Adipocyte (in vitro differentiated cells): ENCODE measurements at regions not wholly inside any gene's neighbourhood (a gene's known extent, or its start where the extent isn't known, plus 50 kb on each side); places are given as distances from the start of the nearest gene placed in this dataset.
A peak's percentile ranks its signal among the peaks of the same experiment; 100 is the strongest.
"Not testable (repeated sequence)": the region's sequence is repeated elsewhere in the genome, so short reads cannot be mapped to it uniquely, and the experiment has no call there.

ENCODE experiments used
- DNase-seq: peaks from one replicate; pipeline ENCODE4 v3.0.0-alpha.2; 2015; ENCODE audit warnings: low read depth
- H3K27me3 ChIP-seq: replicated peaks from 2 replicates; pipeline ENCODE4 v1.7.0; 2013; ENCODE audit warnings: mild to moderate bottlenecking, low read length, moderate library complexity; ENCODE audit not compliant: control insufficient read depth, insufficient read depth
- H3K36me3 ChIP-seq: 2 replicates; pipeline ENCODE4 v1.7.0; 2013; ENCODE audit warnings: low read length, mild to moderate bottlenecking, moderate library complexity; ENCODE audit not compliant: control insufficient read depth, insufficient read depth, severe bottlenecking
- H3K4me1 ChIP-seq: 2 replicates; pipeline ENCODE4 v1.7.0; 2013; ENCODE audit warnings: mild to moderate bottlenecking, low read length, moderate library complexity; ENCODE audit not compliant: control insufficient read depth, insufficient read depth
- H3K4me3 ChIP-seq: 2 replicates; pipeline ENCODE4 v1.7.0; 2013; ENCODE audit warnings: mild to moderate bottlenecking, low read length, moderate library complexity
- H3K9ac ChIP-seq: 2 replicates; pipeline ENCODE4 v1.7.0; 2013; ENCODE audit warnings: mild to moderate bottlenecking, low read length, moderate library complexity
- H3K9me3 ChIP-seq: 2 replicates; pipeline ENCODE4 v1.7.0; 2013; ENCODE audit warnings: mild to moderate bottlenecking, low read length, moderate library complexity; ENCODE audit not compliant: control insufficient read depth

DNA sequence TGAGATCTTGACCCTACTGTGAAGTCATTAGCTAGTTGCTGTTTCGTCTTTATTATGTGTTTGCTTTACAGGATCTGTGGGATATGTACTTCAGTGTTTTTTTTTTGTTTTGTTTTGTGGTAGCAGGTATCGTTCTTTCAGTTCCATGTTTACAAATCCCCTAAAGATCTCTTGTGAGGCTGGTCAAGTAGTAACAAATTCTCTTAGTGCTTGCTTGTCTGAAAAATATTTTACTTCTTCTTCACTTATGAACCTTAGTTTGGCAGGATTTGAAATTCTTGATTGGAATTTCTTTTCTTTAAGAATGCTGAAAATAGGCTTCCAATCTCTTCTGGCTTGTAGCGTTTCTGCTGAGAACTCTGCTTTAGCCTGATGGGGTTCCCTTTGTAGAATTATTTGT is 235.8 kb upstream of the ALCAM start:
- H3K27me3 ChIP-seq: no peaks in the 10 kb centered on the region
- no peaks in the 10 kb centered on the region for H3K36me3 ChIP-seq
- no peak overlapping the region for H3K4me3 ChIP-seq
- H3K9ac ChIP-seq: no peak overlapping the region
- no peak for DNase-seq
- H3K9me3 ChIP-seq: peaks cover 30% of the 10 kb centered on the region
- no peaks in the 10 kb centered on the region for H3K4me1 ChIP-seq

DNA sequence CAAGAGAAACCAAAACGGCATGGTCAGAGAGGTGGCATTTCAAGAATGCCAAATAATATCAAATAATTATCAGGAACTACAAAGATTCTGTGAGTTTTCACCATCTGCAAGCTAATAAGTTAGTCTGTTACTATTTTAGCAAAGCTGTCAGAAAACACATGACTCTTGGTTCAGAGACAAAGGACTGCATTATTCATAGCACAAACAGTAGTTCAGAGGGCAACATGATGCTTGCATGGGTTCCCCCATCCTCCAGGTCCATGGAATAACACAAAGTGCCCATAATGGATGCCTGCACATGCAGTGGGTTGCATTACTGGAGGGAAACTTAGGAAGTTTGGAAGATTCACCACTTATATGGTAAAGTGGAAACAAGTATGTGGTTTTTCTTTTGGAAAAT is 228.8 kb upstream of the ALCAM start:
- no peak for DNase-seq
- Histone ChIP-seq H3K4me1 (peaks cover 8% of the 10 kb centered on the region), H3K27me3 (no peaks in the 10 kb centered on the region), H3K36me3 (no peaks in the 10 kb centered on the region), H3K4me3 (no peak overlapping the region), H3K9me3 (no peaks in the 10 kb centered on the region), H3K9ac (no peak overlapping the region)

DNA sequence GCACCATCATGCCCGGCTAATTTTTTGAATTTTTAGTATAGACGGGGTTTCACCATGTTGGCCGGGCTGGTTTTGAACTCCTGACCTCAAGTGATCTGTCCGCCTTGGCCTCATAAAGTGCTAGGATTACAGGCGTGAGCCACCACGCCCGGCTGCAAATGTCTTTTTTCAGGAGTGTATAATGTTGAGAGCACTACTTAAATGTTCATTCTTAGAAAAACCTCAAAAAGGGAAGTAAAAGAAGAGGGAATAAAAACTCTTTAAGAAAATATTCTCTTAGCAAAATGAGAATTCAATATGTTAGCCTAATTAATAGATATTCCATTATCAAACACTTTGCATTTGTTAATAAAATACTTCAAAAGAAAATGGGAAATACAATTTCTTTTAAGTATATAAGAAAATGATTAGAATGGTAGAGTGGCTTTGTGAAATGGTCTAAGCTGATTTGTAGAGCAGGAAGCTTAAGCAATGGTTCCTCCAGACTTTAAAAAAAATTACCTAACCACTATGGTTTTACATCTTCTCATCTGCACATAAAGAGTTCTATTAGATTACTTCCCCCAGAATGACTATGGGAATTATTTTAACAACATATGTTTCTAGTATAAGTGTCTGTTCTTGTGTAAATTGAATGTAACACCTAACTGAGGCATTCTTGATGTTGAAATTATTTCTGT is 226.7 kb upstream of the ALCAM start:
- H3K36me3 ChIP-seq: no peaks in the 10 kb centered on the region
- H3K4me1 ChIP-seq: peaks cover 8% of the 10 kb centered on the region
- no peak overlapping the region for H3K4me3 ChIP-seq
- H3K27me3 ChIP-seq: no peaks in the 10 kb centered on the region
- no peaks in the 10 kb centered on the region for H3K9me3 ChIP-seq
- H3K9ac ChIP-seq: no peak overlapping the region
- peak; percentile 40 for DNase-seq

DNA sequence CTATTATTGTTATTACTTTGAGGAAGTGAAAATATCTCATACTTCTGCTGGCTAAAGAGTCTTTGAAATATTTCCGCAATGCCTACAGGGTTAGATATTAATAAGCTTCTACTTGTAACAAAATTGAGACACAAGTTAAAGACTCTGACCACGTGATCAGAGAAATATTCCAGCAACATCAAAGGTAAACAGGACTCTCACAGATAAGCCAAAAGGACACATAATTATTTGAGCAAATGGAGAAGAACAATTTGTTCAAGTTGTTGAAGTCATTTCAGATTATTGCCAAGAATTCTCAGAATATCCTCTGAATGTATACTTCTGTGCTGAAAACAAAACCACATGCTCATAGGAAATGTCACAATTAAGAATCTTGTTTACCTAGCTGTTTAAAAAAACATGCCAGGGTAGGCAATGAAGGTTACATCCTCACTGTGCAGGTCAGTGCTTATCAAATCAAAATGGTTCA is 225.8 kb upstream of the ALCAM start:
- Histone ChIP-seq H3K36me3 (no peaks in the 10 kb centered on the region), H3K9ac (no peak overlapping the region), H3K9me3 (no peaks in the 10 kb centered on the region), H3K4me3 (no peak overlapping the region), H3K27me3 (no peaks in the 10 kb centered on the region), H3K4me1 (peaks cover 8% of the 10 kb centered on the region)
- peak; percentile 81 for DNase-seq

DNA sequence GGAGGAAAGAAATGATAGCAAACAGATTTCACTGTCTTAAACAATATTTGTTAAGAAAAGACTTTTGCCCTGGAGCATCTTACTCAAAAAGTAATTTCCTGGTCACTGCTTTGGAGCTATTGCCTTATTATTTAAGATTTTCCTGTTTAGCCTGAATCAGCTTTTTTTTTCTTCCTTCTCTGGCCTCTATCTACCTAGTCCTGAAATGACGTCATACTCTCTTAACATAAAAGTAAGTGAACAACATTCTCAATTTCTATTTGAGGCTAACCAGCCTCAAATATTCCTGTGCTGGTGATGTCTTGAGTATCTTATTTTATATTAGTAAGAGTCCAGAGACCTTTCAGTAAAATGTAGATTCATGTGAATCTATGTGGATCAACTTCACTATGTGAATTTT is 221.9 kb upstream of the ALCAM start:
- DNase-seq: no peak
- no peaks in the 10 kb centered on the region for H3K9me3 ChIP-seq
- H3K27me3 ChIP-seq: no peaks in the 10 kb centered on the region
- peaks cover 8% of the 10 kb centered on the region for H3K4me1 ChIP-seq
- no peaks in the 10 kb centered on the region for H3K36me3 ChIP-seq
- no peak overlapping the region for H3K4me3 ChIP-seq
- H3K9ac ChIP-seq: no peak overlapping the region

DNA sequence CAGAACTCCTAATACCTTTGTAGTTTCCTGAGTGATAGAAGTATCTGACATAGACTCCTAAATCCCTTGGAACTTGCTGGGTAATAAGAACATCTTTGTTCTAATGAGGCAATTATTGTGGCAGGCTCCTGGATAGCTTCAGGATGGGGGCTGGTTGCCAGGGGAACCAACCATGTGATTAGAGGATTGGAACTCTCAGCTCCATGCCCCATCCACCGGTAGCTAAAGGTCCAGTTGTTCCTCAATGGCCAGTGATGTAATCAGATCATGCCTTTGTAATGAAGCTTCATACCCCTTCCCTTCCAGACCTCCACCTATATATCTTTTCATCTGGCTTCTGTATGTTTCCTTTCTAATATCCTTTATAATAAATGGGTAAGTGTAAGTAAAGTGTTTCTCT is 221.2 kb upstream of the ALCAM start:
- H3K4me3 ChIP-seq: no peak overlapping the region
- DNase-seq: no peak

DNA sequence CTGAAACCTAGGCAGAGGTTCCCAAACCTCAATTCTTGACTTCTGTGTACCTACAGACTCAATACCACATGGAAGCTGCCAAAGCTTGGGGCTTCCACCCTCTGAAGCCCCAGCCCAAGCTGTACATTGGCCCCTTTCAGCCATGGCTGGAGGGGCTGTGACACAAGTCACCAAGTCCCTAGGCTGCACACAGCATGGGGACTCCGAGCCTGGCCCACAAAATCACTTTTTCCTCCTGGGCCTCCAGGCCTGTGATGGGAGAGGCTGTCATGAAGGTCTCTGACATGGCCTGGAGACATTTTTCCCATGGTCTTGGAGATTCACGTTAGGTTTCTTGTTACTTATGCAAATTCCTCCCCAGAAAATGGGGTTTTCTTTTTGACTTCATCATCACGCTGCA is 217.5 kb upstream of the ALCAM start:
- H3K9ac ChIP-seq, H3K36me3 ChIP-seq, H3K4me3 ChIP-seq, H3K27me3 ChIP-seq, H3K9me3 ChIP-seq, H3K4me1 ChIP-seq, DNase-seq: not testable (repeated sequence)

More for the DNA sequence above, 221.2 kb upstream of the ALCAM start:
- Histone ChIP-seq H3K36me3 (no peaks in the 10 kb centered on the region), H3K9me3 (no peaks in the 10 kb centered on the region), H3K9ac (no peak overlapping the region), H3K4me1 (peaks cover 10% of the 10 kb centered on the region), H3K27me3 (no peaks in the 10 kb centered on the region)

DNA sequence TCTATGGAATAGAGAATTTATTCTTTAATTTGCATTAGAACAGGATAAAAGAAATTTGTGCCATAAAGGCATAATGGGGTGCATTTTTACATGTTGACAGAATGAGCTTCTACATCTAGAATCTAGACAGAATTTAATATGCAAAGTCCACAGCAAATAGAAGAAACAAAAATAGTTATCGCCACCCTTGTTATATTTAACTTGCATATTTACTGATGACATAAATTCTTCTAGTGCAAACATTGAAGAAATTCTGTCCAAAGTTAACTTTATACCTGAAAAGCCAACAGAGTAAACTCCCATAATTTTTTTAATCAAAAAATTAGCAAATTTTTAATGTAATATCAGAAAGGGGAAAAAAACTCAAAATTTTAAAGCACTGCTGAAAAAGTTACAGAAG is 213.7 kb upstream of the ALCAM start:
- H3K4me1 ChIP-seq: peaks cover 6% of the 10 kb centered on the region
- no peaks in the 10 kb centered on the region for H3K9me3 ChIP-seq
- no peaks in the 10 kb centered on the region for H3K27me3 ChIP-seq
- no peaks in the 10 kb centered on the region for H3K36me3 ChIP-seq
- H3K9ac ChIP-seq: no peak overlapping the region
- no peak for DNase-seq
- no peak overlapping the region for H3K4me3 ChIP-seq

DNA sequence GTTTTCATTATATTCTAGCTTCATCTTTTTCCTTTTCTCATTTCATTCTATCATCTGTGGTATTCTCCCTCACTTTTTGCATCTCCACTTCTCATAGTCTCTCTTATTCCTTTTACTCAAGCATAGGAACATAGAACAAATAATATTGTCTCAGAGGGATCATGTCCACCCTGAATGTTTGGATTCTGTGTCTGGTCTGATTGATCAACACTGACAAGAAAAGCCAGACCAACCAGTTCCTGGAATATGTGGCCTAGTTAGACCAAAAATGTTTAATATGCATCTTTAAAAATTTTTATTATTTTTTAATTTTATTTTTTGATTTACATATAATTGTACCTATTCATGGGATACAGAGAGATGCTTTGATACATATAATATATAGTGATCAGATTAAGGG is 212.0 kb upstream of the ALCAM start:
- no peak overlapping the region for H3K4me3 ChIP-seq
- H3K36me3 ChIP-seq: no peaks in the 10 kb centered on the region
- H3K4me1 ChIP-seq: peaks cover 6% of the 10 kb centered on the region
- H3K9me3 ChIP-seq: no peaks in the 10 kb centered on the region
- H3K9ac ChIP-seq: no peak overlapping the region
- DNase-seq: no peak
- H3K27me3 ChIP-seq: no peaks in the 10 kb centered on the region

DNA sequence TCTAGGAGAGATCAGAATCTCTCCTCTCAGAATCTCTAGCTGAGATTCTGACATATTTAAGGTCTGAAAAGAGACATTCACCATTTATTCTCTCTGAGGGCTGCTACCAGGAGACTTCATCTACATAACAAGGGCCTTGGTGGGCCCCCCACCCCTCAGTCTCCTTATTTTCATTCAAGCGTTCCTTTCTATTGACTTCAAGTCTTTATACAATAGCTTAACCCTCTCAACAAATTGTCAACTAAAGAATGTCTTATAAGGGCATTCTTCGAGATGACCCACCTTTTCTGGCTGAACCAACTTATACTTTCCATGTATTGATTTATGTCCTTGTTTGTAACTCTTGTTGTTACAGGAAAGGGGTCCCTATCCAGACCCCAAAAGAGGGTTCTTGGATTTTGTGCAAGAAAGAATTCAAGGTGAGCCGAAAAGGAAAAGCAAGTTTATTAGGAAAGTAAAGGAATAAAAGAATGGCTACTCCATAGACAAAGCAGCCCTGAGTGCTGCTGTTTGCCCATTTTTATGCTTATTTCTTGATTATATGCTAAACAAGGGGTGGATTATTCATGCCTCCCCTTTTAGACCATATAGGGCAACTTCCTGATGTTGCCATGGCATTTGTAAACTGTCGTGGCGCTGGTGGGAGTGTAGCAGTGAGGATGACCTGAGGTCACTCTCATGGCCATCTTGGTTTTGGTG is 209.5 kb upstream of the ALCAM start:
- no peaks in the 10 kb centered on the region for H3K9me3 ChIP-seq
- H3K4me1 ChIP-seq: no peaks in the 10 kb centered on the region
- H3K9ac ChIP-seq: no peak overlapping the region
- H3K4me3 ChIP-seq: no peak overlapping the region
- DNase-seq: no peak
- H3K36me3 ChIP-seq: no peaks in the 10 kb centered on the region
- no peaks in the 10 kb centered on the region for H3K27me3 ChIP-seq

DNA sequence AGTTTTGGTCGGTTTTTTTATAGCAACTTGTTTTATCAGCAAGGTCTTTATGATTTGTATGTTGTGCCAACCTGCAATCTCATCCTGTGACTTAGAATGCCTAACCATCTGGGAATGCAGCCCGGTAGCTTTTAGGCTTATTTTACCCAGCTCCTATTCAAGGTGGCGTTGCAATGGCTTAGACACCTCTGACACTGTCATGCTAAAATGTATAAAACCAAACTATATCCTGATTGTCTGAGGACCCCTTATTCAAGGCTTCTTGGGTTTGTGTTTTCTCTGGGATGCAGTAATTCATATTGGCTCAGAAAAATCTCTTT is 209.0 kb upstream of the ALCAM start:
- H3K9me3 ChIP-seq: no peaks in the 10 kb centered on the region
- no peaks in the 10 kb centered on the region for H3K27me3 ChIP-seq
- H3K4me1 ChIP-seq: no peaks in the 10 kb centered on the region
- H3K4me3 ChIP-seq: no peak overlapping the region
- no peaks in the 10 kb centered on the region for H3K36me3 ChIP-seq
- no peak for DNase-seq
- no peak overlapping the region for H3K9ac ChIP-seq

DNA sequence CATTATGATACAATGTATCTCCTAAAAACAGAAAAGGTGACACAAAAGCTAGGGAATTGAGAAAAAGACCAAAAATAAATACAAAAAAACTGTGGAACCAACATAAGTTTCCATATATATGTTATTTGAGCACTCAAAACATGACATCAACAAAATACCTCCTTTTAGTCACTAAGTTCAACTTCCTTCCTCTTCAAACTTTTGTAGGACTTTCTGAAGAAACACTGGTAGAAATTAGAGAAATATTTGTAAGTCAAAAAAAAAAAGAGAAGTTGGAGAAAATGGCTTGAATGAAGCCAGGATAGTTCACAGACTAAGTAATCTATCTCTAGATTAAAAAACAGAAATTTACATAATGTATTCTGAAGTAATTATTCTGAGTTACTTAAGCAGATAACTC is 208.4 kb upstream of the ALCAM start:
- Histone ChIP-seq H3K9me3 (no peaks in the 10 kb centered on the region), H3K9ac (no peak overlapping the region), H3K27me3 (no peaks in the 10 kb centered on the region), H3K36me3 (no peaks in the 10 kb centered on the region), H3K4me1 (no peaks in the 10 kb centered on the region), H3K4me3 (no peak overlapping the region)
- DNase-seq: no peak
